ENCODE measurements at regions not wholly inside any gene's neighbourhood (a gene's known extent, or its start where the extent isn't known, plus 50 kb on each side); places are given as distances from the start of the nearest gene placed in this dataset.
"Not testable (repeated sequence)": the region's sequence is repeated elsewhere in the genome, so short reads cannot be mapped to it uniquely, and the experiment has no call there.

DNA sequence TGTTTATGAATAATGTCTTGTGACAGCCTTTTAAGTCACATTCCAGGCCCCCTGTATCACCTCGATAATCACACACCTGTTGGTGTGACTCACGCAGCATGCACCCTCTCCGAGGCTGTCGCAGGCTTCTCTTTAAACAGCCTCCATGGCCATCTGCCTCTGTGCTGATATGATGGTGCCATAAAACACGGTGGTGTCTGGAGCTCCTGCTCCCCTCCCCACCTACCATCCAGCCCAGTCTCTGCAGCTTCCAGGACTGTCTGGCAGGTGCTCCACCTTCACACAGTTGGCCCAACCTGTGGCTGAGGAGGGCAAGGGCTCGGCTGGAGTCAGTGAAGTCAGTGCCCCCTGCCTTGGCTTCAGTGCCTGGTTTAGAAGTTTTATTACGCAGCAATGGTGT is 173.8 kb upstream of the RPL34 start:
- Histone ChIP-seq H3K4me3 (no peak overlapping the region), H3K4me1 (no peaks in the 10 kb centered on the region), H3K9me3 (no peaks in the 10 kb centered on the region), H3K36me3 (no peaks in the 10 kb centered on the region), H3K27me3 (no peaks in the 10 kb centered on the region), H3K27ac (replicated peaks in 1 of 4) (no peak overlapping the region)
- intact Hi-C loops (cut with DNase I), result no loop called here
- no peak for DNase-seq (ENCODE audit: extremely low spot score)
- TF ChIP-seq POLR2A (IDR thresholded peaks at IDR 0.05; ENCODE audit: low read depth) (no peak), CTCF (IDR thresholded peaks at IDR 0.05) (no peak), EP300 (IDR thresholded peaks at IDR 0.05) (no peak), POLR2AphosphoS5 (IDR thresholded peaks at IDR 0.05) (no peak)
- 84% methylated on average over 6 of the region's 7 CpGs for WGBS

GRCh38 chr4:108445716-108446115 is 174.7 kb upstream of the RPL34 start:
- Histone ChIP-seq H3K4me1 (no peaks in the 10 kb centered on the region), H3K4me3 (no peak overlapping the region), H3K9me3 (no peaks in the 10 kb centered on the region), H3K27me3 (no peaks in the 10 kb centered on the region), H3K36me3 (no peaks in the 10 kb centered on the region), H3K27ac (replicated peaks in 1 of 4) (no peak overlapping the region)
- TF ChIP-seq EP300 (IDR thresholded peaks at IDR 0.05) (no peak), POLR2A (IDR thresholded peaks at IDR 0.05; ENCODE audit: low read depth) (no peak), CTCF (IDR thresholded peaks at IDR 0.05) (no peak), POLR2AphosphoS5 (IDR thresholded peaks at IDR 0.05) (no peak)
- DNase-seq (ENCODE audit: extremely low spot score), result no peak
- 65% methylated on average over 2 of the region's 2 CpGs for WGBS
- intact Hi-C loops (cut with DNase I), result no loop called here

- H3K27ac ChIP-seq (replicated peaks in 1 of 4), result no peak overlapping the region
- H3K9me3 ChIP-seq, result no peaks in the 10 kb centered on the region
- H3K4me3 ChIP-seq, result no peak overlapping the region
- no peaks in the 10 kb centered on the region for H3K4me1 ChIP-seq
- no peaks in the 10 kb centered on the region for H3K27me3 ChIP-seq
- 78% methylated on average over 3 of the region's 3 CpGs for WGBS
- intact Hi-C loops (cut with DNase I), result no loop called here
- H3K36me3 ChIP-seq, result no peaks in the 10 kb centered on the region
- TF ChIP-seq CTCF (IDR thresholded peaks at IDR 0.05) (no peak), POLR2AphosphoS5 (IDR thresholded peaks at IDR 0.05) (no peak), POLR2A (IDR thresholded peaks at IDR 0.05; ENCODE audit: low read depth) (no peak), EP300 (IDR thresholded peaks at IDR 0.05) (no peak)
- no peak for DNase-seq (ENCODE audit: extremely low spot score)
Observed at GRCh38 chr4:108443585-108443984, 176.8 kb upstream of the RPL34 start.

DNA sequence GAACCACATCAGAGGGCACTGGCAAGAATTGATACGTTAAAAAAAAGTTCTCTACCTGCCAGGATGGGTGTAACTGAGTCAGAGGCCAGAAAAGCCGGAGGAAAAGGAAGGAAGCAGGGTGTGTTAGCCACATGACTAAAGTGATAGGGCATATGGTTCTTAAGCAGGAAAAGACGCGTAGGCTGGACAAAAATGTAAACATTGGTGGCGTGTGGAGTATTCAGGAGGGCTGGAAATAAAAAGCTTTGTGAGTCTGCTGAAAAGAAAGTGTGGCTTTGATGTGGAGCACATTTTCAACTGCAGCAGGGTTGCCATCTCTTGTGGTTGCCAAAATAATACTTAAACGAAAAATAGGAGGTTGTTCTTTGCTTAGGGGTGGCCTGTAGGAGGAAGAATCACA is 186.5 kb upstream of the RPL34 start:
- Histone ChIP-seq H3K27ac (replicated peaks in 1 of 4) (no peak overlapping the region), H3K36me3 (no peaks in the 10 kb centered on the region), H3K4me1 (peaks cover 0 to 5% (median 0%) of the 10 kb centered on the region in 4 donors), H3K4me3 (no peak overlapping the region), H3K9me3 (no peaks in the 10 kb centered on the region), H3K27me3 (no peaks in the 10 kb centered on the region)
- TF ChIP-seq CTCF (IDR thresholded peaks at IDR 0.05), result no peak
- no peak for TF ChIP-seq POLR2AphosphoS5 (IDR thresholded peaks at IDR 0.05)
- TF ChIP-seq EP300 (IDR thresholded peaks at IDR 0.05), result no peak
- TF ChIP-seq POLR2A (IDR thresholded peaks at IDR 0.05; ENCODE audit: low read depth), result no peak
- 23% methylated on average over 6 of the region's 6 CpGs for WGBS
- intact Hi-C loops (cut with DNase I), result no loop called here
- no peak for DNase-seq (ENCODE audit: extremely low spot score)

DNA sequence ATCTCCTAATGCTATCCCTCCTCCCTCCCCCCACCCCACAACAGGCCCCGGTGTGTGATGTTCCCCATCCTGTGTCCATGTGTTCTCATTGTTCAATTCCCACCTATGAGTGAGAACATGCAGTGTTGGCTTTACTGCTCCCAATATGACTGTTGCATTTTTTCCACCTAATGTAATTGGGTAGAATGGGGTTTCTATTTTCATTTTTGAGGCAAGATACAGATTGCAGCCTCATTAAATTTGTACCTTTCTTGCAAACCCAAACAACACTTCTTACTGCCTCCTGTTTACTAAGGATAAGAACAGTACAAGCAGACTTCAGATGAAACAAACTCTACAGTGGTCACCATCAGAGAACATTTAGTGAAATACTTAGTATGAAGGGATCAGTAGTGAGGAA is 187.0 kb upstream of the RPL34 start:
- H3K36me3 ChIP-seq; H3K4me3 ChIP-seq; H3K9me3 ChIP-seq; H3K4me1 ChIP-seq; DNase-seq (ENCODE audit: extremely low spot score); intact Hi-C loops (cut with DNase I); H3K27me3 ChIP-seq; H3K27ac ChIP-seq (replicated peaks in 1 of 4): not testable (repeated sequence)
- WGBS, result 83% methylated on average over 1 of the region's 1 CpG

Measured in esophagus muscularis mucosa (tissue), 4 donors.